Renal cortical epithelial cell (primary cell): ENCODE measurements at regions not wholly inside any gene's neighbourhood (a gene's known extent, or its start where the extent isn't known, plus 50 kb on each side); places are given as distances from the start of the nearest gene placed in this dataset.

Source experiments
- DNase-seq: peaks from one replicate; pipeline ENCODE4 v3.0.0-alpha.2; 2011; ENCODE audit warnings: low read depth

- peak; percentile 61 for DNase-seq
Observed at GRCh38 chr3:159788291-159788690, 200.3 kb upstream of the IL12A start.

- no peak for DNase-seq
Observed at GRCh38 chr3:159789017-159789416, 199.6 kb upstream of the IL12A start.

GRCh38 chr3:159789742-159790635 is 198.6 kb upstream of the IL12A start:
- DNase-seq = no peak

- DNase-seq = no peak
Observed at GRCh38 chr3:159791336-159791735, 197.3 kb upstream of the IL12A start.

GRCh38 chr3:159792070-159792469 is 196.6 kb upstream of the IL12A start:
- no peak for DNase-seq

GRCh38 chr3:159795042-159795441 is 193.6 kb upstream of the IL12A start:
- no peak for DNase-seq

GRCh38 chr3:159795681-159796175 is 192.9 kb upstream of the IL12A start:
- no peak for DNase-seq

- DNase-seq = no peak
Observed at GRCh38 chr3:159796226-159796625, 192.4 kb upstream of the IL12A start.

- peak; percentile 90 for DNase-seq
Observed at GRCh38 chr3:159796744-159797143, 191.9 kb upstream of the IL12A start.

GRCh38 chr3:159797771-159798170 is 190.9 kb upstream of the IL12A start:
- no peak for DNase-seq

GRCh38 chr3:159798951-159799350 is 189.7 kb upstream of the IL12A start:
- DNase-seq = peak; percentile 90

GRCh38 chr3:159800434-159801155 is 188.0 kb upstream of the IL12A start:
- no peak for DNase-seq

- DNase-seq = no peak
Observed at GRCh38 chr3:159802864-159803263, 185.8 kb upstream of the IL12A start.

- DNase-seq = no peak
Observed at GRCh38 chr3:159803459-159803858, 185.2 kb upstream of the IL12A start.

GRCh38 chr3:159804726-159805410 is 183.8 kb upstream of the IL12A start:
- DNase-seq = peak; percentile 87

GRCh38 chr3:159805411-159805772 is 183.2 kb upstream of the IL12A start:
- DNase-seq = no peak

- peak; percentile 55 for DNase-seq
Observed at GRCh38 chr3:159806412-159806811, 182.2 kb upstream of the IL12A start.

- no peak for DNase-seq
Observed at GRCh38 chr3:159807137-159808040, 181.2 kb upstream of the IL12A start.

- DNase-seq = peak; percentile 84
Observed at GRCh38 chr3:159813822-159814531, 174.7 kb upstream of the IL12A start.

GRCh38 chr3:159816512-159816911 is 172.1 kb upstream of the IL12A start:
- no peak for DNase-seq

GRCh38 chr3:159817126-159817525 is 171.5 kb upstream of the IL12A start:
- no peak for DNase-seq
